ENCODE measurements at regions not wholly inside any gene's neighbourhood (a gene's known extent, or its start where the extent isn't known, plus 50 kb on each side); places are given as distances from the start of the nearest gene placed in this dataset.

DNA sequence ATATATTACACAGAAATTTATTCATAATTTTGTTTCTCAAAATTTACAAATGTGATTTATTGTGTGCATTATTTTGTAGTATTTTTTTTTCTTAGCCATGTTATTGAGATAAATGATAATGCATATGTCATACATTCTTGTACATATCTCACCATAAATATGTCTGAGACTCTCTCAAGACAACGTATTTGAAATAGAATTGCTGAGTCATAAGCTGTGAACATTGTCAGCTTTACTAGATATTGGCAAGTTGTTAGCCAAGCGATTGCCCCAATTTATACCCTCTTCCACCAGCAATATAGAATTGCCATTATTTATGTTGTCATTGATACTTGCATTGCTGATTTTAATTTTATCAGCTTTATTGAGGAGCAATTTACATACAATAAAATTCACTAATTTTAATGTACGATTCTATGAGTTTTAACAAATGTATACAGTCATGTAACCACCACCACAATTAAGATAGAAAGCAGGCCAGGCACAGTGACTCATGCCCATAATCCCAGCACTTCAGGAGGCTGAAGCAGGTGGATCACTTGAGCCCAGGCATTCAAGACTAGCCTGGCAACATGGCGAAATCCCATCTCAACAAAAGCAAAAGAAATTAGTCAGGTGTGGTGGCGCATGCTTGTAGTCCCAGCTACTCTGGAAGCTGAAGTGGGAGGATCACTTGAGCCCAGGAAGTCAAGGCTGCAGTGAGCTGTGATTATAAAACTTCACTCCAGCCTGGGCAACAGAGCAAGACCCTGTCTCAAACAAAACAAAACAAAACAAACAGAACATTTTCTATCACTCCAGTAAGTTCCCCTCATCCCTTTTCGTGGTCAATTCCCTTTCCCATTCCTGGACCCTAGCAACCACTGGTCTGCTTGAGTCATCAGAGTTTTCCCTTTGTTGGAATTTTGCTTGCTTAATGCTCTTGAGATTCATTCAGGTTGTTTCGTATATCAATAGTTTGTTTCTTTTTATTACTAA is 373.1 kb downstream of the MFSD1 start:
- no peak for DNase-seq

DNA sequence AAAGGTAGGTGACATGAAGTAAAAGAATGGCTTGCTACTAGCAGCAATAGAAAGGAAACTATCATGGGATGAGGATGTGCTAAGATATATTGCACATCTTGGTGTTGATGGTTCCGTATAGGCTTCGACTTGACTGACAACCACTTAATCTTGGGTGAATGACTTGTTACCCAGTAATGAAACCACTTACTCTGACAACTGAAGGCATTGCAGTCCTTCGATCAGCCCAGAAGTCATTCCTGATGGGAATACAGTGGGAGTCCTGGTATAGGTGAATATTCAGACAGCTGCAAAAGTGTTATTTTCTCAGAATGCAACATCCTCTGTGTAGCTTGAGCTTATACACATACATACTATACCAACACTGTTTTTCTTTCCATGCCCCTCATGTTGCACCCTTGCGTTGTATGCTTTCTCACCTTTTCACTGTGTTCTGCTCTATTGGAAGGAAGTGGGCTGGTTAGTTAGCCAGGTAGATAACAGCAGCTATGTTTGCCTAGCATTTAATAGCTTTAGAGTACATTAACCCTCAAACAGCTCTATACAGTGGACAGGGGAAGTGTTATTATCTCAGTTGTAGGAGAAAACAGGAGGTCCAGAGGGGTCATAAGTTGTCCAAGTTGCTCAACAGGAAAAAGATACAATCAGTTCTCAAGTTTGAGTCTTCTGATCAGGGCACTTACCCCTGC is 376.5 kb downstream of the MFSD1 start:
- no peak for DNase-seq

DNA sequence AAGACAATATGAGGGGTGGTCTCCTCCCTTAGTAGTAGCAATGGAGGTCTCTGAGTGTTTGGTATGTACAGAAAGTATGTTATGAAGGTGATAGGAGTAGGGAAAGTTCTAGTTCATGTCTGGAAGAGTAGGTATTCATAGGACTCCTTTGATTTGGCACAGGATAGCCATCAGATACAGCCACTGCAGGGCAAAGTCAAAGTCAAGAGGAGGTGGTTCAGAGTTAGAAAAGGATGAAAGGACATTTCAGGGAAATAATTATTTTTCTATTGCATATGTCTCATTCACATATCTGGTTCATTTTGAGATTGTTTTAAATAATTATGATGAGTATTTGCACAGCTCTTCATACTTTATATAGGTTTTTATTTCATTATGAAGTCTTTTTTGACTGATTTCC is 381.1 kb downstream of the MFSD1 start:
- no peak for DNase-seq

DNA sequence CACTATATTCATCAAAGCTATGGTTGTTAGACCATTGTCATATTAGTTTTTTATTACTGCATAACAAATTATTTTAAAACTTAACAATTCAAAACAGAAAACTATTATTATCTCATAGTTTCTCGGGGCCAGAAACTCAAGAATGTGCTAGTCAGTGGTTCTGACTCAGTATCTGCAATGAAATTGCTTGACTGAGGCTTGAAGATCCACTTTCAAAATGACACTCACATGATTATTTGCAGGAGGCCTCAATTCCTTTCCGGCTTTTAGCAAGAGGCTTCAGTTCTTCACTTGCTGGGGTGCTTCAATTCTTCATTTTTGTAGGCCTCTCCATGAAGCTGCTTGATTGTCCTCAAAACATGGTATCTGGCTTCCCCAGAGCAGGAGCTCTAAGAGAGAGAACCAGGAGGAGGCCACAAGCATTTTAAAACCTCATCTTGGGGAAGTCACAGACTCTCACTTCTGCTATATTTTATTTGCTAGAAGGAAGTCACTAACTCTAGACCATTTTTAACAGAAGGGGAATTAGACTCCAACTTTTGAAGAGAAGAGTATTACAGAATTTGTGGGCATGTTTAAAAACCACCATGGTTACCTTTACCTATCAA is 383.7 kb downstream of the MFSD1 start:
- DNase-seq = no peak

DNA sequence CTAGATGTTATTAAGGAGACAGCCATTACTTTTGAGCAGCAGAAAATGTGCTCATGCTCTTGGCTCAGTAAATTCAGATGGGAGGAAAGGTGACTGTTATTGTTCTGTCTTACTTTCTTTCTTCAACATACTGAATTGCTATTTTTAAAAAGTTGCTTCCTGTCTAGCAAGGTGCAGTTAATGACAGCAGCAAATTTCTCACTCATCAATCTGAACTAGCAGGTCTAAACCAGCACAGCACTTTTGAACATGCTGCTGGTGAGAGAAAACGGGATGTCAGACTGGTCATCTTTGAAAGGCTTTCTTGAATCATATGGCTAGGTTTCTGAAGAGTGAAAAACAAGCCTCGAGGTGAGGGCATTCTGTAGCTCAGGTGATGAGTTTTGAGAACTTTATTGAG is 384.7 kb downstream of the MFSD1 start:
- DNase-seq = no peak

DNA sequence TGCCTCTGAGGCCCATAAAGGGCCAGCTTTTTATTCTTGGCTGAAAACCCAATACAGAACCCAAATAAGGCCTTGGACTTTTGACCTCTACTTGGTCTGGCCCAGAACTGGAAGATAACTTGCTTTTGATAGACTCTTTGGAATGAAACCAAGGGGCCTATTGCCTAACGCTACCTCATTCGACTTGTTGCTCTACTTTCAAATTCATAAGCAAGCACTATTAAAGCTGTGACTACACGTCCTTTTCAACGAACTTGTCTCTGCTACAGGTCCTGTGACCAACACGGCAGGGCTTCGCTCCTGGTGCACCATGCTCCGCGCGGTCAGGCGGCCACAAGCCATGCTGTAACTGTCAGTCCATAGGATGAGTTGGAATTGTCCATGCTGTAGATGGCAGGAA is 385.4 kb downstream of the MFSD1 start:
- DNase-seq = no peak

DNA sequence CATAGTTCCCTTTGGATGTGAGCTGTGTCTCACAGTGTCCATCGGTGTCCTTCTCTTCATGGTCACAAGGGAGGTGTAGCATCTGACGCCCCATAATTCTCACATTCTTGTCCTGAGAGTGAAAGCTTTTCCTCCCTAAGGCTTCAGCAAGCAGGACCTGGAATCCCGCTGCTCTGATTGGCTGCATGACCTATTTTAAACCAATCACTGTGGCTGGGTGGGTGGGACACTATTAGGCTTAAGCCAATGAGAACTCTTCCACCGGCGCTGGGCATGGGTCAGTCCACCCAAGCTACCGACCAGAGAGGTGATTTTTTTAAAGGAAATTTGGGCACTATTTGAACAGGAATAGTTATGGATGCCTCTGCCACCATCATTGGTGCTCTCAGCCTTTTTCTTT is 385.9 kb downstream of the MFSD1 start:
- DNase-seq = no peak

DNA sequence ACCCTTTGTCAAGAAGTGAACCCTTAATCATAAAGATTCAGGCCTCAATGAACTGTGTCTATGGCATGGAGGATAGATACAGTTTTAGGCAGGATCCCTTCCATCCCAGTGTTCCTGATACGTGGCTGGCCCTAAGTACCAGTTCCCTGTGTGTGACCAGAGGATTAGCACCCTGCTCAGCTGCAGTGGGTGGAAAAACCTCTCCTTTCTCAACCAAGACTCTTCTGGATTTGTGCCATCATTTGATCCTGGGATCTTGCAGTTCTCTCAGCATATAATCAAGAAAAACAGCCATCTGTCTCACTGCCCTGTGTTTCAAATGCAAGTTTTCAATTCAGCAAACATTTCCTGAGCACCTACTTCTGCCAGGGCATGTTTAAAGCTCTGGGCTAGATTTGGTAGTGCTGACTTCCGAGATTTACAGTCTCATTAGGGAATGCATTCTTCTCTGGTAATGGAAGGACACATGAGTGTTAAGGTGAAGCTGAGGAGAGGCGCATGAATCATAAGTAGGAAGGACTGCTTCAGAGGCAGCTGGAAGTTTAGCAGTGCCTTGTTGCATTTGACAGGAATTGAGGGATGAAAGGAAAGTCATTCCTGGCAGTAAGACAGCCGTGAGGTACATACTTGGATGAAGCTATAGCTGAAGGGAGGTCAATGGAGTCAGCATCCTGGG is 388.3 kb downstream of the MFSD1 start:
- DNase-seq = no peak

DNA sequence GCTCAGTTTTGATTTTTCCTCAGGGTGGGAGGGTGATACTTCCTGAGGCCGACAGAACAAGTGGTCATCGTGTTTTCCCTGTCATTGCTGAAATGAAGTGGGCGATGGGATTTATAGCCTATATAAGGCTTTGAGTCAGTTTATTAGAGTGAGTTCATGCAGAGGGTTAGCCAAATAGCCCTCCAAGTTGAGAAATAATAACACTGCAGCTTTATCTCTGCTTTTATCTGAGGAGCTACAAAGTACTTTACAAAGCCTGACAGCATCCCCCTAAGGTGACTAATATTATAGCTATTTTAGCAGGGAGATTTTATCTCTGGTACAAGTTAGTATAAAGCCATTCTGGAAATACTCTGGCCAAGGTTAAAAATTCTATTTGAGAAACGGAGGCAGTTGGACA is 389.6 kb downstream of the MFSD1 start:
- DNase-seq = no peak

DNA sequence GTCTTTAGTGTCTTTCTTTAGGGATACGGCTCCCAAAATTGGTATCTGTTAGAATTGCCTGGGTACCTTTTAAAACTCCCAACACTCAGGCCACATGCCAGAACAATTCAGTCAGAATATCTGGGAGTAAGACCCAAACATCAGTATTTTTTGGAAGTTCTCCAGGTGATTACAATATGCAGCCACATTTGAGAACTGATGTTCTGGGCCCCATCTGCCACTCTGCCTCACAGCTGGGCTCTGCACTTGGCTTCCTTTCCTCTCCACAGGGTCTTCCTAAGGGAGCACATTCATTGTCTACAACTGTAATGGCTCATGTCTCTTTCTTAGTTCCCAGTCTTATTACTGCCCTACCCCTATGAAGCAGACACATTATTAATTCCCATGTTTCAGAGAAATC is 394.5 kb downstream of the MFSD1 start:
- DNase-seq = no peak

DNA sequence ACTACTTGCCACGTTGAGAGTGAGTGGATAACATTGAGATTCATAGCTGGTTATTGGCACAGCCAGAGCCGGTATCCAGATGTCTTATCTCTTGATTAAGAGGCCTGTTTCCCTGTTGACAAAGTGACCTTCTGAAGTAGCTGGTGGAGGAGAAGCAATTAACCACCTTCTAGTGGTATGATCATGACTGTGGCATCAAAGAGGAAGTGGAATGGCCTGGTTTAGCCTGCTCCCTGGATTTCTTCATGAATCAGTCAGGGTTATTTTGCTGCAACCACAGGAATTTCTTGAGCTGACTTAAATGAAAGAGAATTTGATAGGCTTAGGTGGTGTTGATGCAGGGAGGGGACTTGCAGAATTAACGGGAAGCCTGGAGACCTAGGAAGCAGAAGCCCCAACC is 398.3 kb downstream of the MFSD1 start:
- DNase-seq = no peak

DNA sequence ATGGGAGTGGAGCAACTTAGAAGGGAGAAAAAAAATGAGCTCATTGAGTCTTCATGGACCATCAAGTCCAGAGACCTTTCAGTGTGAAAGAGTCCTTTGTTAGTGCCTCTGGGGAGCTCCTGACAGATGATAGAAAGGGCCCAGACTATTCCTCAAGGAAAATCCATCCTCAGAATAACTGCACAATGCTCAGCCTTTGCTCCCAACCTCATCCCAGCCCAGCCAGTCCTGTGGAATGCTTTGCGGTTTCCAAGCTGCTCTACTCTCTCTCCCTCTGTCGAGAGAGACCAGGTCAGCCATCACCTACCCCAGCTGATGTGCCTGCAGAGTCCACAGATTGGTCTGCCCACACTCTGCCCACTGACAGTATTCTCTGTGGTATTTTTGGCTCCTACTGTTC is 406.2 kb downstream of the MFSD1 start:
- DNase-seq = no peak

DNA sequence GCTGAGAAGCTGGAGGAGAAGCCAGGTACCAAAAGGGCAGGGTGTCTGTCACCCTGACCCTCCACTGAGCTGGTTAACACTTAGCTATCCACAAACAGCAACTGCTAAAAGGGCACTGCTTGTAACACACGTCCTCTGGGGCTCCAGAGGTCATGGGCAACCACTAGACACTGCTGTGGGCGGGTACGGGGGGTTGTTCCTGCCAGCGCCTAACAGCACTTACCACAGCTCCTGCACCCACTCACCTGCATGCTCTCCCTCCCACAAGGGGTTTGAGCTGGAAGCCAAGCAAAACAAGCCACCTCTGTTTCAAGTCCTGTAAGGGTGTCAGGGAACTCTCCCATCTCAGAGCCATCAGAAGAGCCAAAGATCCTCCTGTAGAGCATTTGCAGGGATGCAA is 407.6 kb downstream of the MFSD1 start:
- DNase-seq = no peak

DNA sequence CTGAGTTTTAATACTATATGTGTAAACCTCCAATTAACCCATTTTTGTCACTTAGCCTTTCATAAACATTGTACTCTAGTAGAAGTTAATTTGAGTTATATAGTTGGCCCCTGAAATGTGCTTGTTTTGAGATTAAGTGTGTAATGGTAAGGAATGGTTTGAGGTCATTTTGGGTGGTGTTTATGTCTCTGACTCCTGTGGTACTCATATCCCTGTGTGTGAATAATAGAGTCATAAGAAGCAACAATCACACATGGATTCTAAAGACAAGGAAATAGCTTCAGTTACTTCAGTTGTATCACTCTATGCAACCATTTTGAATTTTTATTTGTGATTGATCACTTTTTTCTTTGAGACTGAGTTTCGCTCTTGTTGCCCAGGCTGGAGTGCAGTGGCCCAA is 408.5 kb downstream of the MFSD1 start:
- no peak for DNase-seq

DNA sequence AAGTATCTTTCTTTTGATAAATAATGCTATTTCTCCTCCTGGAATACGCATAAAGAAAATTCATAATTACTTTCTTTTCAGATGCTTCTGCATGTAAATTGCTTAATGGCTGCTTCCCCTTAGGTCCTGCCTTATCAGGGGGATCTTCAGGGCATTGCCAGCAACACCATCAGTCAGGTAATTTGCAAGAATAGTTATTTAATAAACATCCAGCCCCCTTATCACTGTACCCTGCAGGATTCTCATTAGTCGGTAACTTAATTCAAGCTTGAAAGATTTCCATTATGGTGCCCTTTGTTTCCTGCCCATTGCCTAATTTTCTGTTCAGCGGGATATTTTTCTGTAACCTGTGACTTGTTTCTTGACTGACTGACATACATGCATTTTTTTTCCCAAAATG is 414.5 kb downstream of the MFSD1 start:
- no peak for DNase-seq

DNA sequence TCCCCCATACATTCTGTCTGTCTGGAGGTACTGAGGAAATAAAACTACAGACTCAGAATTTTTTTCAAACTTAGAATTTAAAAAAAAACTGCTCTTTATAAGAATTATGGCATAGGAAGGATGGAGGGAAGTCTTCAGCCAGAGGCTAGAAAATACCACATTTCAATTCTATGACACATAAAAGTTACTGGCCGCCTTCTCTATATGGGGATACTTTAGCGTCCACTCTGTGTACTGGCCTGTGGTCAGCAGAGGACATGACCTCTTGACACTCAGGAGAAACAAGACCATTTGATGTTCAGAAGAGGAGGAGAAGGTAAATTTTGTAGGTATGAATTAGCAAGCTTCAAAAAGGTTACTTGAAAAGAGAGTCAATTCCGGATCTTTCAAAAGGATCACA is 417.4 kb downstream of the MFSD1 start:
- DNase-seq = no peak

DNA sequence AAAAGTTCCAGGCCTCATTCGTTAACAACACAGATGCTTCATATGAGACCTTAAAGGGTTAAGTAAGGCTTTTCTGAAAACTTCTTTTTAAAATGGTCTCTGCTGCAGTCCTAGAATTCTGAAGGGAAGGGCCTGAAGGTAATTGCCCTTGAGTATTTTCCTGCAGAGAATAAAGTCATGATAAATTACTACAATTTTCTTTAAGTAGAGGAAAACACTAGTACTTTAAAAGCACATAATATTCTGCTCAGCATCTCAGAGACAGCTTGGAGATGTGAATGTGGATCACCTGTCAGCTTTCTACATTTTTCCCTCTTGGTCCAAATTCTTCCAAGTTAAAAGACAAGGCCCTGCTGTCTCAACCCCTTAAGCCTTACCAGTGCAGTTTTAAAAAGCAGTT is 419.5 kb downstream of the MFSD1 start:
- no peak for DNase-seq

DNA sequence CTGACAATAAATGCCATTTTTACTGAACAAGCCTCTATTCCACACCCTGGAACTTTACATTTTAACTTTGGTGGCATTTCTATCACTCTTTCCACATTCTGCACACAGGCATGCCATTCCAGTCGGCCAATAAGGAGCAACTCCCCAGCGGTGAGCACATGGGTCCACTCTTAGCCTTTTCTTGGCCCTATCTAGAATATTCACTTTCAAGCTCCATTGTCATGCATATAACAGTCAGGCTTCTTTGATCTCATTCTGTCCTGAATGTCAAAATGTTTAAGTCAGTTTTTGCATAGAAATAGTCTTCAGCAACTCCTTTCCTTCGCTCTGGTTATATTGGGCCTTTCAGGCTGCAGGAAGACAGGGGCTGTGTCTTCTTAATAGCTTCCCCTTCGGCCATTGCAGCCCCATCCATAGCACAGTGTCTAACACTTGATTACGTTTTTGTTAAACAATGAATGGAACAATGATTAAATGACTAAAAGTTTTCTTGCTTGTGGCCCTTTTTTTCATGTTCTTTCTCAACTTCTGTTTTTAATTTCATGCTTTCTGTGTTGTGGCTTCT is 427.3 kb downstream of the MFSD1 start:
- no peak for DNase-seq

DNA sequence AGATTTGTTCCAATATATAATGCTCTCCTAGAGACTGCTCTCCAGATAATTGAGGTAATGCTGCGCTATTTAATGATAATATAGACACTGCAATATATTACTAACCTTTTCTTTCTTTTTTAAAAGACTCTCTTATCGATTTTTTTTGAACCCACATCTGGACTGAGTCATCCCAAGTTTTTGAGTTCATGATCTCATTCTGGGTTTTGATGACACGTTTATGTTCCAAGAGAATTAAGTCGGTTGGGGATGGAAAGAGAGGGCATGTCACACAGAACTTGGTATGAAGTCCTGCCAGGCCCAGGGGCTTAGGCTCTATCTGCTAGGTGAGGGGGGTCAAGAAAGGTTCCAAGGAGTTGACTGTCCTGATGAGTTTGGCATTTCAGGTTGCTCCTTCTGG is 431.1 kb downstream of the MFSD1 start:
- no peak for DNase-seq

DNA sequence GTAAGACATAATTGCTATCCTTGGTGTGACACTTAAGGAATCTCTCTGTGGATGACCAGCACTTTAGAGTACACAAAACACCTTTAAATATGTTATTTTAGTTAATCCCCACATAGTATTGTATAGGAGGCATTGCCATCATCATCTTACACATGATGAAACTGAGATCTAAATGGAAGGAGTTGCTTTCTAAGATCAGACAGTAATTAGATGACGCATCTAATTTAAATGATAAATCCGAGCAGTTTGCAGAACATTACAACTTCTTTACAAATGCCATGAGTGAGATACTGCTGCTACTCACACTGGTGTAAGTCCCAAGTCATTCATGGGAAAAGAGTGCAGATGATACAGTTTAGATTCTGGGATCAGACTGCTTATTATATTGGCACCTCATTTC is 431.9 kb downstream of the MFSD1 start:
- DNase-seq = no peak

DNA sequence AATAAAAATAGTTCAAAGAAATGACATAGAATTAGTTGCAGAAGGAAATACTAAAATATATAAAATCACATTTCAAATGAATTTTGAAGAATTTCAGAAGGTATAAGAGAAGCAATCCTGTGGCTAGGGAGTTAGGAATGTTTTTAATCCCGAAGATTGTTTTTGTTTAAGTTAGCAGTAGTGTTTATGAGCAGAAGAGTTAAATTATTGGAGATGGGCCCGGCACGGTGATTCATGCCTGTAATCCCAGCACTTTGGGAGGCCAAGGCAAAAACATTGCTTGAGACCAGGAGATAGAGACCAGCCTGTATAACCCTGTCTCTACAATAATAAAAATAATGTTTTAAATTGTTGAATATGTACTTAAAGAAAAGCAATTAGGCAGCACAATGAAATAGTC is 432.5 kb downstream of the MFSD1 start:
- DNase-seq = no peak

DNA sequence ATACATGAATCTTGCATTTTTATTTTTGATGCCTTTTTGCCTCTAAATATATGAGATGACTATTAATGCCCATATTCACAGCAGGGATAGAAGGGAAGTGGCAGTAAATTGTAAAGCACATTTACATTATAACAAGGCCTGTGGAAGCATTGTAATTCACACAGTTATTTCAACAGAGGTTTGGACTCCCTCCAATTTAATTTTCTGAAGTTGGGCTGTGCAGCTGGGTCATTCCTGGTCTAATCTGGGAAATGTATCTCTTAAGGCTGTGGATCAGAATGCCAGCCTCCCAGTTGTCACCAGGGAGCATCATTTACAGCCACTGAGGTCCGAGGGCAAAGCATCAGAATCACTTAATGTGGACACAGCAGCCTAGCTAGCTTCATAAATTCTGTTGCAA is 434.5 kb downstream of the MFSD1 start:
- no peak for DNase-seq

DNA sequence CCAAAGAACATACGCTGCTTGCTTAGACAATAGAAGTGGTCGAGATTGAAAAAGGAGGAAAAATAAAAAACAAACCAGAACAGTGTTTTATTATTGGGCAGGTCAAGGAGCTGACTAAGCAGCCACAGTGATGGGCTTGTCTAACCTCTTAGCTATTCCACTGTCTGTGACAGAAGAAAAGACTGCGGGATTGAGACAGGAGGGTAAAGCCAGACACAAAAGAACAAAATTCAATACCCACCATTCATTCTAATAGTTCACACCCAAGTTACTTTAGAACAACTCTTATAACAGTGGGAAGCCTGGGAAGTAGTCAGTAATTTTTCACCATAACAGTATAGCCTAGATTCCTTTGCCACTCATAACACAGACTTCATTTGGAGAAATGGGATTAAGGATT is 435.4 kb downstream of the MFSD1 start:
- DNase-seq = no peak

Measured in activated CD4-positive, alpha-beta T cell treated with anti-CD3 and anti-CD28 coated beads, Interleukin-2, amount 50 U/mL, for 1 hour (primary cell).